ENCODE measurements at regions not wholly inside any gene's neighbourhood (a gene's known extent, or its start where the extent isn't known, plus 50 kb on each side); places are given as distances from the start of the nearest gene placed in this dataset.

DNA sequence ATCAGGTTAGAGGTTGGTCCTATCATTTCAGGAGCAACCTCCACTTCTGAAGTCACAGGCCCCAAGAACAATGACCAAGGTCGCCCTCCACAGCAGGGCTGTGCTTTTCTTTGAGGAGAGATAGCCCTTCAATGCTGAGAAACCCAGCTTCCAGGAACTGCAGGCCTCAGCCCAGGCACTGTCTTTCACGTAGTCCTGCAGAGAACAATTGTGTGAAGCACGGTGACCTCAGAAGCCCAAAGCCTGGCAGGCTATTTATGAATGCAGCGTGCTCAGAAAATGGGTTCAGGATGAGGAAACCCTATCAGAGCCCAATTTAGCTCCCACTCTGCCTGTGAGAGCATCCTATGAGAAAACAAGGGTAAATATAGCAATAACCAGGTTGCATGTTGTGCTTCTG lies 388.3 kb downstream of the PLK2 start:
- Histone ChIP-seq H3K27me3 (no peaks in the 10 kb centered on the region), H3K4me2 (peak overlapping the region; percentile 15), H3F3A (ENCODE audit: low read depth) (peaks cover 14% of the 10 kb centered on the region), H3K4me3 (no peak overlapping the region), H3K27ac (no peak overlapping the region), H3K9ac (no peak overlapping the region), H3K4me1 (peaks cover 19% of the 10 kb centered on the region), H3K36me3 (no peaks in the 10 kb centered on the region), H3K9me3 (ENCODE audit: low read depth) (no peaks in the 10 kb centered on the region), H4K20me1 (ENCODE audit: low read depth) (peaks cover 10% of the 10 kb centered on the region), H3K79me2 (ENCODE audit: low read depth) (no peaks in the 10 kb centered on the region), H2AFZ (replicated peaks) (no peak overlapping the region)
- Mint-ChIP-seq H3K4me1 (peaks cover 50% of the 10 kb centered on the region), H3K4me3 (peak overlapping the region; percentile 5), H3K9me3 (peaks cover 13% of the 10 kb centered on the region), H3K27ac (peak overlapping the region; percentile 65), H3K36me3 (no peaks in the 10 kb centered on the region), H3K27me3 (ENCODE audit: insufficient read depth, low read depth) (no peaks in the 10 kb centered on the region)
- DNase-seq (ENCODE audit: low spot score): peak; percentile 57
- TF ChIP-seq EZH2phosphoT487 (IDR thresholded peaks at IDR 0.05) (no peak), CTCF (IDR thresholded peaks at IDR 0.05) (no peak), EZH2 (IDR thresholded peaks at IDR 0.05) (no peak)

GRCh38 chr5:58069846-58070245 lies 390.0 kb downstream of the PLK2 start:
- Histone ChIP-seq H3K4me3 (no peak overlapping the region), H3F3A (ENCODE audit: low read depth) (peaks cover 14% of the 10 kb centered on the region), H3K9me3 (ENCODE audit: low read depth) (no peaks in the 10 kb centered on the region), H3K27me3 (no peaks in the 10 kb centered on the region), H3K27ac (no peak overlapping the region), H3K4me1 (peaks cover 19% of the 10 kb centered on the region), H3K9ac (no peak overlapping the region), H3K79me2 (ENCODE audit: low read depth) (no peaks in the 10 kb centered on the region), H3K4me2 (no peak overlapping the region), H2AFZ (replicated peaks) (no peak overlapping the region), H3K36me3 (no peaks in the 10 kb centered on the region), H4K20me1 (ENCODE audit: low read depth) (peaks cover 10% of the 10 kb centered on the region)
- TF ChIP-seq CTCF (IDR thresholded peaks at IDR 0.05) (no peak), EZH2 (IDR thresholded peaks at IDR 0.05) (no peak), EZH2phosphoT487 (IDR thresholded peaks at IDR 0.05) (no peak)
- Mint-ChIP-seq H3K27ac (no peak overlapping the region), H3K9me3 (peaks cover 11% of the 10 kb centered on the region), H3K27me3 (ENCODE audit: insufficient read depth, low read depth) (no peaks in the 10 kb centered on the region), H3K4me1 (peaks cover 43% of the 10 kb centered on the region), H3K36me3 (no peaks in the 10 kb centered on the region), H3K4me3 (no peak overlapping the region)
- DNase-seq (ENCODE audit: low spot score): no peak

- Histone ChIP-seq H2AFZ (replicated peaks) (no peak overlapping the region), H3K27ac (no peak overlapping the region), H3F3A (ENCODE audit: low read depth) (peaks cover 14% of the 10 kb centered on the region), H3K4me2 (no peak overlapping the region), H3K27me3 (no peaks in the 10 kb centered on the region), H3K4me3 (no peak overlapping the region), H3K36me3 (no peaks in the 10 kb centered on the region), H3K4me1 (peaks cover 19% of the 10 kb centered on the region), H3K9ac (no peak overlapping the region), H3K79me2 (ENCODE audit: low read depth) (no peaks in the 10 kb centered on the region), H4K20me1 (ENCODE audit: low read depth) (peaks cover 10% of the 10 kb centered on the region), H3K9me3 (ENCODE audit: low read depth) (no peaks in the 10 kb centered on the region)
- no peak overlapping the region for H3K4me3 Mint-ChIP-seq
- H3K4me1 Mint-ChIP-seq: peaks cover 38% of the 10 kb centered on the region
- H3K27ac Mint-ChIP-seq: no peak overlapping the region
- H3K27me3 Mint-ChIP-seq (ENCODE audit: insufficient read depth, low read depth): no peaks in the 10 kb centered on the region
- DNase-seq (ENCODE audit: low spot score): no peak
- peaks cover 11% of the 10 kb centered on the region for H3K9me3 Mint-ChIP-seq
- no peaks in the 10 kb centered on the region for H3K36me3 Mint-ChIP-seq
- no peak for TF ChIP-seq EZH2phosphoT487 (IDR thresholded peaks at IDR 0.05)
- TF ChIP-seq CTCF (IDR thresholded peaks at IDR 0.05): no peak
- no peak for TF ChIP-seq EZH2 (IDR thresholded peaks at IDR 0.05)
Observed at GRCh38 chr5:58069016-58069705, 390.7 kb downstream of the PLK2 start.
